IPS-20b (cell line): ENCODE measurements at regions not wholly inside any gene's neighbourhood (a gene's known extent, or its start where the extent isn't known, plus 50 kb on each side); places are given as distances from the start of the nearest gene placed in this dataset.
"Not testable (repeated sequence)": the region's sequence is repeated elsewhere in the genome, so short reads cannot be mapped to it uniquely, and the experiment has no call there.

Experiments used
- H3K27ac ChIP-seq: one replicate; pipeline ENCODE4 v1.5.1; 2013; ENCODE audit warnings: low read length
- H3K27me3 ChIP-seq: 2 replicates; pipeline ENCODE4 v1.6.1; 2013; ENCODE audit warnings: mild to moderate bottlenecking, low read length, inconsistent platforms; ENCODE audit not compliant: insufficient read depth
- H3K36me3 ChIP-seq: 2 replicates; pipeline ENCODE4 v1.6.1; 2013; ENCODE audit warnings: low read depth, mild to moderate bottlenecking, inconsistent platforms, low read length, moderate library complexity; ENCODE audit not compliant: insufficient read depth
- H3K4me1 ChIP-seq: 2 replicates; pipeline ENCODE4 v1.6.1; 2013; ENCODE audit warnings: mild to moderate bottlenecking, control low read depth, inconsistent platforms, low read length, moderate library complexity; ENCODE audit not compliant: insufficient read depth
- H3K4me3 ChIP-seq: 2 replicates; pipeline ENCODE4 v1.5.1; 2013; ENCODE audit warnings: mild to moderate bottlenecking, low read length, inconsistent platforms
- H3K9ac ChIP-seq: 2 replicates; pipeline ENCODE4 v1.6.1; 2013; ENCODE audit warnings: low read depth, mild to moderate bottlenecking, inconsistent platforms, low read length, moderate library complexity
- H3K9me3 ChIP-seq: 2 replicates; pipeline ENCODE4 v1.6.1; 2013; ENCODE audit warnings: mild to moderate bottlenecking, low read depth, low read length, inconsistent platforms; ENCODE audit not compliant: insufficient read depth

DNA sequence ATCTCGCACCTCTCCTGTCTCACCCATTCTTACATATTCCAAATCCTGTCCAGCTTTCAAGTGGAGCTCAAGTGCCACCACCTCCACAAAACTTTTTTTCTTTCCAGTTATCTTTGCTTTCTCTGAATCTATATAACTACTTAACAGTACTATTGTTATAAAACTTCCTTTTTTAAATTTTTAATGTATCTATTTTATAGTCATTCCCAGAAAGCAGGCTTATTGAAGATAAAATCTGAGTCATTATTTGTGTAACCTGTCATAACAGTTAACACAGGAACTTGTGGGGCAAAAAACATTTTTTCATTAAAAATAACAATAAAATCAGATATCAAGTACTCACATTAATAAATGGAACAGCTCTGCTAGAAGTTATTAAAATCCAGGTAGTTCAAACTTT lies 73.3 kb upstream of the ALCAM start:
- no peaks in the 10 kb centered on the region for H3K4me1 ChIP-seq
- no peak overlapping the region for H3K27ac ChIP-seq
- no peaks in the 10 kb centered on the region for H3K36me3 ChIP-seq
- H3K4me3 ChIP-seq: no peak overlapping the region
- H3K9me3 ChIP-seq: no peaks in the 10 kb centered on the region; the same call in 1 of the 2 replicates
- H3K27me3 ChIP-seq: no peaks in the 10 kb centered on the region
- H3K9ac ChIP-seq: no peak overlapping the region

DNA sequence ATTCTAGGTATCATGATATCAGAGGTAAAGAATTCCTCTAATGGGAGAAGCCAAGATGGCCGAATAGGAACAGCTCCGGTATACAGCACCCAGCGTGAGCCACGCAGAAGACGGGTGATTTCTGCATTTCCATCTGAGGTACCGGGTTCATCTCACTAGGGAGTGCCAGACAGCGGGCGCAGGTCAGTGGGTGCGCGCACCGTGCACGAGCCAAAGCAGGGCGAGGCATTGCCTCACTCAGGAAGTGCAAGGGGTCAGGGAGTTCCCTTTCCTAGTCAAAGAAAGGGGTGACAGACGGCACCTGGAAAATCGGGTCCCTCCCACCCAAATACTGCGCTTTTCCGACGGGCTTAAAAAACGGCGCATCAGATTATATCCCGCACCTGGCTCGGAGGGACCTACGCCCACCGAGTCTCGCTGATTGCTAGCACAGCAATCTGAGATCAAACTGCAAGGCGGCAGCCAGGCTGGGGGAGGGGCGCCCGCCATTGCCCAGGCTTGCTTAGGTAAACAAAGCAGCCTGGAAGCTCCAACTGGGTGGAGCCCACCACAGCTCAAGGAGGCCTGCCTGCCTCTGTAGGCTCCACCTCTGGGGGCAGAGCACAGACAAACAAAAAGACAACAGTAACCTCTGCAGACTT lies 70.4 kb upstream of the ALCAM start:
- not testable (repeated sequence) for H3K4me3 ChIP-seq, H3K27ac ChIP-seq, H3K4me1 ChIP-seq

DNA sequence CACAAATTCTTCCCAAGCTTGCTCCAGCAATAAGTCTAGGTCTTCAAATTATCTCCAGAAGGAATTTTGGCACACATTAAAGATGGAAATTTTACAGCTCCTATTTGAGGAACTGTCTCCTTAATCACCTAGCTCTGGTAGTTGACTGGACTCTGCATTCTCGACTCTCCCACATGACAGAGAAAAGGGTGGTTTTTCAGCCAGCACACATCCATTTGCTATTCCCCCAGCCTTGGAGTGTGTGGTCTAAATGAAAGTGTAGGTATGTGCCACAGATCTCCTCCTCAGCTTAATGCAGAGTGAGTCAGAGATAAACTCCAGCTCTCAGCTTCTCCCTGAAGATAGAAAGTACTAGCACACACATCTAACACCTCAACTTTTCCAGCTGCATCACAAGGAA lies 62.2 kb upstream of the ALCAM start:
- H3K9ac ChIP-seq: no peak overlapping the region
- no peaks in the 10 kb centered on the region for H3K4me1 ChIP-seq
- no peaks in the 10 kb centered on the region for H3K36me3 ChIP-seq
- no peak overlapping the region for H3K27ac ChIP-seq
- no peaks in the 10 kb centered on the region for H3K9me3 ChIP-seq
- H3K27me3 ChIP-seq: no peaks in the 10 kb centered on the region
- no peak overlapping the region for H3K4me3 ChIP-seq

More for the DNA sequence above, 70.4 kb upstream of the ALCAM start:
- not testable (repeated sequence) for H3K27me3 ChIP-seq, H3K36me3 ChIP-seq, H3K9ac ChIP-seq, H3K9me3 ChIP-seq

DNA sequence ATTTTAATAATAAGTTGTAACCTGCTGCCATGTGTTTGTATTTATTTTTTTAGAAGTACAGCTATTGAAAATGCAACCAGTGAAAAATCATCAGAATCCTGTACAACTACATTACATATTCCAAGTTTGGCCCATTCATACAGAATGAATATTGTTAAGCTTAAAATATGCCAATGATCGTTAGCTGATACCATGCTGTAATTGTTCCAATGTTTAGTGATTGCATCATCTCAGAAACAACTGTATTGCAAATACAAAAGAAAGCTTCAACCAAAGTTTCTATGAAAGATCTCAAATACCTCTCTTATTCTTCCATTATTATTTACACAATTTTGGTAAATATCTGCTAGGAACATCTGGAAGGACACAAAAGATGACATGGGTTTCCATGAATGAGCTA lies 51.6 kb upstream of the ALCAM start:
- Histone ChIP-seq H3K27ac (no peak overlapping the region), H3K9me3 (no peaks in the 10 kb centered on the region), H3K27me3 (no peaks in the 10 kb centered on the region), H3K36me3 (no peaks in the 10 kb centered on the region), H3K4me3 (no peak overlapping the region), H3K9ac (no peak overlapping the region), H3K4me1 (no peaks in the 10 kb centered on the region)

DNA sequence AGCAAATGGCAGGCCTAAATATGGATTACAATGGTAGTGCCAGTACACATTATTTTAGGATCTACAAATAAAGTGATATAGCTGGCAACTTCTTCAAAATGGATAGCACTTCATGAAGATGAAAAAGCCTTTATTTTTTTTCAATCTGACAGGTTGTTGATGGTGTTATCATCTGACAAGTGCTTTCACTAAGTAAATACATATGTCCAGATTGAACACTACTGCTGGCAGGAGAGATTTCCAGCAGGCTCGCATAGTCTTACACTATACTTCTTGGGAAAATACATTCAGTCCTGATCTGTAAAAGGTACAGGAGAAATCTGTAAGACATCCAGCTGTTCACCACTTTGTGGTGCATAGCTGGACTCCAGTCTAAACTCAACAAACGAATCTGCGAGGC lies 50.9 kb upstream of the ALCAM start:
- H3K27ac ChIP-seq: no peak overlapping the region
- H3K4me3 ChIP-seq: no peak overlapping the region
- H3K9ac ChIP-seq: no peak overlapping the region
- H3K27me3 ChIP-seq: no peaks in the 10 kb centered on the region
- H3K9me3 ChIP-seq: no peaks in the 10 kb centered on the region
- no peaks in the 10 kb centered on the region for H3K4me1 ChIP-seq
- H3K36me3 ChIP-seq: no peaks in the 10 kb centered on the region

DNA sequence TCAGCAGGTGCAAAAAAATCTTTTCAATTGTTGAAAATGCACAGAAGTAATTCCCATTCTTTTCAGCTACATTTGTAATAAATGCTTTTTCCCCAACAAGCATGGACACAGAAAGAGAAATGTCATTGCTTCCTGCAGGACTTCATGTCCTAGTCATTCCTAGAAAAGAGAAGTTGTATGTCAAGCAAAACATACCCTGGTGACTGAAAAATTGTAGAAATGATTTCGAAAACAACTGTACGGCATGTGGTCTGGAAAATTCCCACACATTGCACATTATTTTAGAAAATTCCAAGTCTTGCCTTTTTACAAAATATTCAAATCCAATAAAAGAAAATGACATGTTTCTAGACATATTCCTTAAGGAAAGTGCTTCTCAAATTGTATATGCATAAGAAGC lies 50.4 kb upstream of the ALCAM start:
- H3K9me3 ChIP-seq: no peaks in the 10 kb centered on the region
- H3K27ac ChIP-seq: no peak overlapping the region
- no peaks in the 10 kb centered on the region for H3K4me1 ChIP-seq
- no peaks in the 10 kb centered on the region for H3K36me3 ChIP-seq
- H3K4me3 ChIP-seq: no peak overlapping the region
- no peak overlapping the region for H3K9ac ChIP-seq
- no peaks in the 10 kb centered on the region for H3K27me3 ChIP-seq
